GM18867 (cell line): ENCODE measurements at regions not wholly inside any gene's neighbourhood (a gene's known extent, or its start where the extent isn't known, plus 50 kb on each side); places are given as distances from the start of the nearest gene placed in this dataset.
"Not testable (repeated sequence)": the region's sequence is repeated elsewhere in the genome, so short reads cannot be mapped to it uniquely, and the experiment has no call there.

ENCODE experiments used
- ATAC-seq: cut with Tn5 transposase; IDR thresholded peaks from one replicate; pipeline ENCODE4 v1.9.1; 2021; ENCODE audit warnings: mild to moderate bottlenecking, moderate library complexity; ENCODE audit not compliant: unreplicated experiment

- ATAC-seq = no peak
These were observed 118.8 kb downstream of the FSCB start for GRCh38 chr14:44388306-44388705.

GRCh38 chr14:44385906-44386305 is 121.2 kb downstream of the FSCB start:
- ATAC-seq = no peak

GRCh38 chr14:44385296-44385695 is 121.8 kb downstream of the FSCB start:
- not testable (repeated sequence) for ATAC-seq

- not testable (repeated sequence) for ATAC-seq
These were observed 122.3 kb downstream of the FSCB start for GRCh38 chr14:44384601-44385293.

- no peak for ATAC-seq
These were observed 123.0 kb downstream of the FSCB start for GRCh38 chr14:44384093-44384492.

- ATAC-seq = no peak
These were observed 123.4 kb downstream of the FSCB start for GRCh38 chr14:44383636-44384035.

- ATAC-seq = no peak
These were observed 127.6 kb downstream of the FSCB start for GRCh38 chr14:44379292-44379977.

- no peak for ATAC-seq
These were observed 132.2 kb downstream of the FSCB start for GRCh38 chr14:44374906-44375305.

- no peak for ATAC-seq
These were observed 134.1 kb downstream of the FSCB start for GRCh38 chr14:44372807-44373489.

GRCh38 chr14:44372231-44372630 is 134.9 kb downstream of the FSCB start:
- ATAC-seq = no peak

- ATAC-seq = no peak
These were observed 136.4 kb downstream of the FSCB start for GRCh38 chr14:44370727-44371126.

- ATAC-seq = no peak
These were observed 137.5 kb downstream of the FSCB start for GRCh38 chr14:44369401-44370123.

GRCh38 chr14:44361083-44361482 is 146.0 kb downstream of the FSCB start:
- ATAC-seq = no peak

- ATAC-seq = no peak
These were observed 153.3 kb downstream of the FSCB start for GRCh38 chr14:44353805-44354204.

- ATAC-seq = no peak
These were observed 154.9 kb downstream of the FSCB start for GRCh38 chr14:44352201-44352600.

- ATAC-seq = no peak
These were observed 159.8 kb downstream of the FSCB start for GRCh38 chr14:44347316-44347715.

GRCh38 chr14:44341116-44341515 is 166.0 kb downstream of the FSCB start:
- no peak for ATAC-seq

- ATAC-seq = no peak
These were observed 167.2 kb downstream of the FSCB start for GRCh38 chr14:44339862-44340261.

- ATAC-seq = no peak
These were observed 167.9 kb downstream of the FSCB start for GRCh38 chr14:44339231-44339630.

- ATAC-seq = no peak
These were observed 189.7 kb downstream of the FSCB start for GRCh38 chr14:44317441-44317746.

- peak; percentile 85 for ATAC-seq
These were observed 190.2 kb downstream of the FSCB start for GRCh38 chr14:44316647-44317440.
